Liver (tissue), 7 donors: ENCODE measurements at regions not wholly inside any gene's neighbourhood (a gene's known extent, or its start where the extent isn't known, plus 50 kb on each side); places are given as distances from the start of the nearest gene placed in this dataset.

ENCODE experiments used
- DNase-seq: peaks from one replicate; pipeline ENCODE4 v3.0.0-alpha.2; 2017; ENCODE audit warnings: low spot score
- H3K27ac ChIP-seq, 2 donors: one replicate each; pipeline ENCODE4 v1.7.0; 2013; ENCODE audit warnings: inconsistent platforms in 2 of 2, low read length in 2 of 2, control low read depth in 1 of 2, low read depth in 1 of 2, mild to moderate bottlenecking in 1 of 2
- H3K27me3 ChIP-seq, 4 donors: one replicate each; pipeline versions ENCODE4 v1.6.1 to v1.7.0; 2013; ENCODE audit warnings: low read length in 3 of 4, inconsistent platforms in 1 of 4, mild to moderate bottlenecking in 1 of 4, moderate library complexity in 1 of 4; ENCODE audit not compliant: control insufficient read depth in 4 of 4, insufficient read depth in 4 of 4
- H3K36me3 ChIP-seq, 4 donors: one replicate each; pipeline versions ENCODE4 v1.6.1 to v1.7.0; 2013; ENCODE audit warnings: low read length in 3 of 4, mild to moderate bottlenecking in 3 of 4, low read depth in 1 of 4, moderate library complexity in 1 of 4; ENCODE audit not compliant: control insufficient read depth in 4 of 4, insufficient read depth in 3 of 4
- H3K4me1 ChIP-seq, 4 donors: one replicate each; pipeline versions ENCODE4 v1.6.1 to v1.7.0; 2013; ENCODE audit warnings: low read length in 3 of 4, mild to moderate bottlenecking in 3 of 4, moderate library complexity in 1 of 4; ENCODE audit not compliant: control insufficient read depth in 4 of 4, insufficient read depth in 4 of 4
- H3K4me3 ChIP-seq, 3 donors: one replicate each; pipeline versions ENCODE4 v1.6.1 to v1.7.0; 2013; ENCODE audit warnings: low read length in 3 of 3, control low read depth in 1 of 3, low read depth in 1 of 3, mild to moderate bottlenecking in 1 of 3
- H3K9ac ChIP-seq, 2 donors: one replicate each; pipeline ENCODE4 v1.7.0; 2013; ENCODE audit warnings: low read length in 2 of 2, mild to moderate bottlenecking in 2 of 2, moderate library complexity in 2 of 2, control low read depth in 1 of 2, low read depth in 1 of 2
- H3K9me3 ChIP-seq, 4 donors: one replicate each; pipeline versions ENCODE4 v1.6.1 to v1.7.0; 2013; ENCODE audit warnings: low read length in 3 of 4; ENCODE audit not compliant: control insufficient read depth in 4 of 4
- EGR1 ChIP-seq, 2 donors: IDR thresholded peaks; 2 replicates each; pipeline ENCODE4 v1.6.1; 2016 to 2018; ENCODE audit warnings: antibody characterized with exemption in 2 of 2, low read depth in 2 of 2
- FOXA1 ChIP-seq: IDR thresholded peaks from 2 replicates; pipeline ENCODE4 v1.6.1; 2016; ENCODE audit warnings: antibody characterized with exemption
- FOXA2 ChIP-seq: IDR thresholded peaks from 2 replicates; pipeline ENCODE4 v1.6.1; 2016; ENCODE audit warnings: antibody characterized with exemption
- GABPA ChIP-seq, 2 donors: IDR thresholded peaks in 1 of 2; conservative IDR thresholded peaks in 1 of 2; 2 replicates each; pipeline ENCODE4 v1.6.1; 2016; ENCODE audit warnings: antibody characterized with exemption in 2 of 2, mild to moderate bottlenecking in 1 of 2, moderate library complexity in 1 of 2
- HNF4G ChIP-seq: IDR thresholded peaks from 2 replicates; pipeline ENCODE4 v1.6.1; 2016; ENCODE audit warnings: antibody characterized with exemption
- JUND ChIP-seq, 2 donors: IDR thresholded peaks; 2 replicates each; pipeline ENCODE4 v1.6.1; 2016; ENCODE audit warnings: antibody characterized with exemption in 2 of 2
- RAD21 ChIP-seq, 2 donors: IDR thresholded peaks; 2 replicates each; pipeline ENCODE4 v1.6.1; 2016; ENCODE audit warnings: antibody characterized with exemption in 2 of 2, mild to moderate bottlenecking in 2 of 2
- RXRA ChIP-seq, 2 donors: IDR thresholded peaks; 2 replicates each; pipeline ENCODE4 v1.6.1; 2017 to 2018; ENCODE audit warnings: antibody characterized with exemption in 2 of 2, mild to moderate bottlenecking in 1 of 2
- SP1 ChIP-seq: IDR thresholded peaks from 2 replicates; pipeline ENCODE4 v1.6.1; 2018; ENCODE audit warnings: antibody characterized with exemption, mild to moderate bottlenecking
- TAF1 ChIP-seq: conservative IDR thresholded peaks from 2 replicates; pipeline ENCODE4 v1.6.1; 2016; ENCODE audit warnings: antibody characterized with exemption, mild to moderate bottlenecking
- YY1 ChIP-seq: IDR thresholded peaks from 2 replicates; pipeline ENCODE4 v1.6.1; 2016; ENCODE audit warnings: antibody characterized with exemption, mild to moderate bottlenecking
- WGBS: extraction: QIAGEN DNeasy Blood & Tissue Kit; methylation state at CpG from one replicate; pipeline ENCODE4 v1.1.7; 2013; 5-methylcytosine and 5-hydroxymethylcytosine counted together
- TF ChIP-seq, protein P1 (sequence below): IDR thresholded peaks from 2 replicates; pipeline ENCODE4 v1.6.1; 2016; ENCODE audit warnings: antibody characterized with exemption
- TF ChIP-seq, protein P2 (sequence below): IDR thresholded peaks from 2 replicates; pipeline ENCODE4 v1.6.1; 2016; ENCODE audit warnings: antibody characterized with exemption, mild to moderate bottlenecking
- TF ChIP-seq, protein P3 (sequence below): IDR thresholded peaks from 2 replicates; pipeline ENCODE4 v1.6.1; 2016; ENCODE audit warnings: antibody characterized with exemption
- TF ChIP-seq, protein P4 (sequence below): IDR thresholded peaks from 2 replicates; pipeline ENCODE4 v1.6.1; 2016; ENCODE audit warnings: antibody characterized with exemption
- donor health status: healthy.
- donor health status: healthy.
- donor health status: healthy.
- donor health status: healthy.

DNA sequence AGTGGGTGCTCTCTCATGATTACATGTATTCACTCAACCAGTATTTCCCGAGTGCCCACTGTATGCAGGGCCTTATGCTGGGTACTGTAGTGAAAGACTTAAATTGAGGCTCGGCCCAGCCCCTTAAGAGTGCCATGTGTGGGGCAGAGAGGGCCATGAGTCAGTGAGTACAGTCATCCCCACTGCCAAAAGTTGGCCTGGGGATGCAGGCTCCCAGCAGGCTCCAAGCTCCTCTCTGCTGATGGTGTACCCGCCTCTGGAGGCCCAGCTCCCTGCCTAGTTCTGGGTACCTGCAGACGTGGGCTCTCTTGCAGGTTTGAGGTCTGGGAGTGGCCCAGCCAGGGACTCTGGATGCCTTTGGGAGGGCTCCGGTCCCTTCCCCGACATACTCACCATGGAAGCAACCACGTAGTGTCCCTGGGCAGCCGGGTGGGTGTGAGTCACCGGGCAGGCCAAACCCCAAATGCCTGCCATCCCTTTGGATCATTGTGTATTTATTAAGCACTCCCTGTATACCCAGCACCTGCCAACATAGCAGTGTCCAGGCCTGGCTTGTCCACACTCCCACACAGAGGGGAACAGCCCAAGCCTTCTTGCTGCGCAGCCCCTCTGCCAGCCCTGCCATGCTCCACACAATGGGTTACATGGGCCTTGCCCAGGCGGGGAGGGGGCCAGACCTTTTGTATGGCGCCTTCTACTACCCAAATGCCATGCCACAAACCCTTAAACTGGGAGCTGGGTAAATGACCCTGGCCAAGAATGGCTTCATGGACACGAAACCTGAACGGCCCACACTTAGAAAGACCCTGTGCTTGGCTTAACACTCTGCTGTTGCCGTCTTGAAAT is 153.6 kb downstream of the VEGFA start:
- Histone ChIP-seq H3K9ac (no peak overlapping the region), H3K27ac (no peak overlapping the region), H3K27me3 (no peaks in the 10 kb centered on the region), H3K4me1 (peaks cover 16 to 51% (median 37%) of the 10 kb centered on the region in 4 donors), H3K9me3 (no peaks in the 10 kb centered on the region), H3K4me3 (no peak overlapping the region), H3K36me3 (no peaks in the 10 kb centered on the region)
- DNase-seq: no peak
- 90% methylated on average over 15 of the region's 15 CpGs for WGBS
- no peak for TF ChIP-seq RAD21 (IDR thresholded peaks at IDR 0.05)
- no peak for TF ChIP-seq FOXA2
- TF ChIP-seq, protein P1, sequence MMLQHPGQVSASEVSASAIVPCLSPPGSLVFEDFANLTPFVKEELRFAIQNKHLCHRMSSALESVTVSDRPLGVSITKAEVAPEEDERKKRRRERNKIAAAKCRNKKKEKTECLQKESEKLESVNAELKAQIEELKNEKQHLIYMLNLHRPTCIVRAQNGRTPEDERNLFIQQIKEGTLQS: no peak
- no peak for TF ChIP-seq TAF1
- TF ChIP-seq JUND (IDR thresholded peaks at IDR 0.05): no peak
- TF ChIP-seq HNF4G: no peak
- no peak for TF ChIP-seq YY1
- no peak for TF ChIP-seq FOXA1
- TF ChIP-seq SP1: no peak

DNA sequence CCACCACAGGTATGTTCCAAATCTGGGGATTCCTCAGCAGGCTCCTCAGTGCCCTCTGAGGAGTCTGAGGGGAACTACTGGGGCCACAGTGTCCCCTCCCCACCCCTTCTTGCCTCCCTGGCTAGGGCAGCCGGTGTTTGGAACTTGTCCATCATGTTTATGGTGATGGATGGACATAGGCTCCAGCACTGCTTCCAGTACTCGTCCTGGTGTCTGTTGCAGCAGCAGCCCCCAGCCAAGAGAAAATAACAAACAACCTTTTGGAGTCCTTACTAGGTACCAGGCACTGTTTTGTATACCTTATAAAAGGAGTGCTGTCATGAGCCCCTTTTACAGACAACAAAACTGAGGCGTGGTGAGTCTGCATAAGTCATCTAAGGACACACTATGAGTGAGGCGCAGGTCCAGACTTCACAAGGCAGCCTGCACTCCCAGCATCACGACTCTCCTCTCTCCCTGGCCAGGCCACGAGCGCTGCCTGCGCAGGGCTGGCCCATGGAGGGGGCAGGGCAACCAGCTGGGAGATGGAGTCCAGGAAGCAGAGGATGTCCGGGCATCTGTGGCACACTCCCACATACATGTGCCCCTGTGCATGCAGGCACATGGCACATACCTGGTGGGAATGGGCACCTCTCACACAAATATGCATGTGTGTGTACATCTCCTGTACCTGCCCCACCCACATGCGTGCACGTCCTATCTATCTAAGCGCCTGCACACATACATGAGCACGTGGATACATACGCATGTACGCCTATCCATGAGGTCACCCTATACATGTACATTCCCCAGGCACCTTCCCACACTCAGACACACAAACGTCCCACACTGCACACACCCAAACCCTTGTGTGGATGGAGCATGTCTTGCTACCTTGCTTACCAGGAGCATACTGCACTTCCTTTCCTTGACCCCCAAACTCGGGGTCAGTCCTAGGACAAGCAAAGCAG is 152.7 kb downstream of the VEGFA start:
- Histone ChIP-seq H3K4me3 (no peak overlapping the region), H3K9me3 (no peaks in the 10 kb centered on the region), H3K9ac (no peak overlapping the region), H3K4me1 (peaks cover 19 to 54% (median 42%) of the 10 kb centered on the region in 4 donors), H3K27ac (peak overlapping the region; percentile 31 to 45), H3K36me3 (no peaks in the 10 kb centered on the region), H3K27me3 (no peaks in the 10 kb centered on the region)
- no peak for DNase-seq
- TF ChIP-seq RXRA (IDR thresholded peaks at IDR 0.05) (no peak), GABPA (IDR thresholded peaks at IDR 0.05 in 1 of 2, conservative IDR thresholded peaks at IDR 0.05 in 1 of 2) (no peak), TAF1 (no peak), JUND (IDR thresholded peaks at IDR 0.05) (no peak), EGR1 (IDR thresholded peaks at IDR 0.05; ENCODE audit: low read depth in 2 of 2) (no peak), RAD21 (IDR thresholded peaks at IDR 0.05) (no peak), SP1 (no peak), FOXA1 (no peak), FOXA2 (no peak)
- TF ChIP-seq, protein P2, sequence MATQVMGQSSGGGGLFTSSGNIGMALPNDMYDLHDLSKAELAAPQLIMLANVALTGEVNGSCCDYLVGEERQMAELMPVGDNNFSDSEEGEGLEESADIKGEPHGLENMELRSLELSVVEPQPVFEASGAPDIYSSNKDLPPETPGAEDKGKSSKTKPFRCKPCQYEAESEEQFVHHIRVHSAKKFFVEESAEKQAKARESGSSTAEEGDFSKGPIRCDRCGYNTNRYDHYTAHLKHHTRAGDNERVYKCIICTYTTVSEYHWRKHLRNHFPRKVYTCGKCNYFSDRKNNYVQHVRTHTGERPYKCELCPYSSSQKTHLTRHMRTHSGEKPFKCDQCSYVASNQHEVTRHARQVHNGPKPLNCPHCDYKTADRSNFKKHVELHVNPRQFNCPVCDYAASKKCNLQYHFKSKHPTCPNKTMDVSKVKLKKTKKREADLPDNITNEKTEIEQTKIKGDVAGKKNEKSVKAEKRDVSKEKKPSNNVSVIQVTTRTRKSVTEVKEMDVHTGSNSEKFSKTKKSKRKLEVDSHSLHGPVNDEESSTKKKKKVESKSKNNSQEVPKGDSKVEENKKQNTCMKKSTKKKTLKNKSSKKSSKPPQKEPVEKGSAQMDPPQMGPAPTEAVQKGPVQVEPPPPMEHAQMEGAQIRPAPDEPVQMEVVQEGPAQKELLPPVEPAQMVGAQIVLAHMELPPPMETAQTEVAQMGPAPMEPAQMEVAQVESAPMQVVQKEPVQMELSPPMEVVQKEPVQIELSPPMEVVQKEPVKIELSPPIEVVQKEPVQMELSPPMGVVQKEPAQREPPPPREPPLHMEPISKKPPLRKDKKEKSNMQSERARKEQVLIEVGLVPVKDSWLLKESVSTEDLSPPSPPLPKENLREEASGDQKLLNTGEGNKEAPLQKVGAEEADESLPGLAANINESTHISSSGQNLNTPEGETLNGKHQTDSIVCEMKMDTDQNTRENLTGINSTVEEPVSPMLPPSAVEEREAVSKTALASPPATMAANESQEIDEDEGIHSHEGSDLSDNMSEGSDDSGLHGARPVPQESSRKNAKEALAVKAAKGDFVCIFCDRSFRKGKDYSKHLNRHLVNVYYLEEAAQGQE: no peak
- TF ChIP-seq, protein P3, sequence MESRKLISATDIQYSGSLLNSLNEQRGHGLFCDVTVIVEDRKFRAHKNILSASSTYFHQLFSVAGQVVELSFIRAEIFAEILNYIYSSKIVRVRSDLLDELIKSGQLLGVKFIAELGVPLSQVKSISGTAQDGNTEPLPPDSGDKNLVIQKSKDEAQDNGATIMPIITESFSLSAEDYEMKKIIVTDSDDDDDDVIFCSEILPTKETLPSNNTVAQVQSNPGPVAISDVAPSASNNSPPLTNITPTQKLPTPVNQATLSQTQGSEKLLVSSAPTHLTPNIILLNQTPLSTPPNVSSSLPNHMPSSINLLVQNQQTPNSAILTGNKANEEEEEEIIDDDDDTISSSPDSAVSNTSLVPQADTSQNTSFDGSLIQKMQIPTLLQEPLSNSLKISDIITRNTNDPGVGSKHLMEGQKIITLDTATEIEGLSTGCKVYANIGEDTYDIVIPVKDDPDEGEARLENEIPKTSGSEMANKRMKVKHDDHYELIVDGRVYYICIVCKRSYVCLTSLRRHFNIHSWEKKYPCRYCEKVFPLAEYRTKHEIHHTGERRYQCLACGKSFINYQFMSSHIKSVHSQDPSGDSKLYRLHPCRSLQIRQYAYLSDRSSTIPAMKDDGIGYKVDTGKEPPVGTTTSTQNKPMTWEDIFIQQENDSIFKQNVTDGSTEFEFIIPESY: no peak
- TF ChIP-seq, protein P4, sequence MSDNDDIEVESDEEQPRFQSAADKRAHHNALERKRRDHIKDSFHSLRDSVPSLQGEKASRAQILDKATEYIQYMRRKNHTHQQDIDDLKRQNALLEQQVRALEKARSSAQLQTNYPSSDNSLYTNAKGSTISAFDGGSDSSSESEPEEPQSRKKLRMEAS: no peak
- 84% methylated on average over 17 of the region's 17 CpGs for WGBS
